NT2/D1 (cell line): ENCODE measurements at regions not wholly inside any gene's neighbourhood (a gene's known extent, or its start where the extent isn't known, plus 50 kb on each side); places are given as distances from the start of the nearest gene placed in this dataset.

Experiments
- DNase-seq: peaks from one replicate; pipeline ENCODE4 v3.0.0-alpha.2; 2011; ENCODE audit warnings: low read depth, low spot score
- H3K27me3 ChIP-seq: 2 replicates; pipeline ENCODE4 v1.6.0; 2011; ENCODE audit warnings: mild to moderate bottlenecking; ENCODE audit not compliant: insufficient read length, insufficient read depth
- H3K36me3 ChIP-seq: 2 replicates; pipeline ENCODE4 v1.6.1; 2011; ENCODE audit warnings: mild to moderate bottlenecking, low read length, mixed read lengths; ENCODE audit not compliant: insufficient read depth, insufficient read length
- H3K4me1 ChIP-seq: 2 replicates; pipeline ENCODE4 v1.5.1; 2011; ENCODE audit not compliant: insufficient read depth, insufficient read length
- H3K4me3 ChIP-seq: 2 replicates; pipeline ENCODE4 v1.5.1; 2011; ENCODE audit warnings: low read depth; ENCODE audit not compliant: insufficient read length
- H3K9ac ChIP-seq: 2 replicates; pipeline ENCODE4 v1.6.0; 2011; ENCODE audit warnings: low read depth; ENCODE audit not compliant: insufficient read length
- H3K9me3 ChIP-seq: 2 replicates; pipeline ENCODE4 v1.5.1; 2011; ENCODE audit warnings: mild to moderate bottlenecking, low read length; ENCODE audit not compliant: insufficient read depth
- SUZ12 ChIP-seq: IDR thresholded peaks from 2 replicates; pipeline ENCODE4 v1.6.1; 2011; ENCODE audit not compliant: insufficient read length, insufficient read depth; ENCODE audit errors: extremely low read depth
- YY1 ChIP-seq: IDR thresholded peaks from 2 replicates; pipeline ENCODE4 v1.6.1; 2011; ENCODE audit not compliant: insufficient read length, insufficient read depth
- ZNF274 ChIP-seq: IDR thresholded peaks from 2 replicates; pipeline ENCODE4 v1.6.1; 2011; ENCODE audit warnings: mild to moderate bottlenecking, low read depth, low read length

DNA sequence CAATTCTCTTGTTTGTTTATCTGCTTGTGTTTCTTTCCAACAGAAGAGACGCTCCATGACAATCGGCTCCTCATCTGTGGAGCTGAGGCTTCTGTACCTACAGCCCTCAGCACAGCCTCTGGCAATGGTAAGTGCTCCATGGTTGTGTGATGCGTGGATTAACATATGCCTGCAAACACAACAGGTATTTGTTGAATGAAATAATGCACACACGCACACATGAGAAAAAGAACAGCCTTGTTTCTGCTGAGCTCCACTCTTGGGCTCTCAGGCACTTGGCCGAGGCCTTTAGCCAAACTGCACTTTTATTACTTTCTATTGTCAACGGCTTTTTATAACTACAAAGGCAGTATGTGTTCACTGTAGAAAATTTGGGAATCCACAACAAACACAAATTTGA lies 120.4 kb upstream of the TMCC3 start:
- Histone ChIP-seq H3K27me3 (no peaks in the 10 kb centered on the region), H3K9me3 (peaks cover 5% of the 10 kb centered on the region; the same call in 1 of the 2 replicates), H3K9ac (no peak overlapping the region), H3K4me1 (peaks cover 3% of the 10 kb centered on the region), H3K36me3 (no peaks in the 10 kb centered on the region), H3K4me3 (no peak overlapping the region)
- DNase-seq: no peak
- TF ChIP-seq SUZ12 (no peak), ZNF274 (no peak), YY1 (no peak)

DNA sequence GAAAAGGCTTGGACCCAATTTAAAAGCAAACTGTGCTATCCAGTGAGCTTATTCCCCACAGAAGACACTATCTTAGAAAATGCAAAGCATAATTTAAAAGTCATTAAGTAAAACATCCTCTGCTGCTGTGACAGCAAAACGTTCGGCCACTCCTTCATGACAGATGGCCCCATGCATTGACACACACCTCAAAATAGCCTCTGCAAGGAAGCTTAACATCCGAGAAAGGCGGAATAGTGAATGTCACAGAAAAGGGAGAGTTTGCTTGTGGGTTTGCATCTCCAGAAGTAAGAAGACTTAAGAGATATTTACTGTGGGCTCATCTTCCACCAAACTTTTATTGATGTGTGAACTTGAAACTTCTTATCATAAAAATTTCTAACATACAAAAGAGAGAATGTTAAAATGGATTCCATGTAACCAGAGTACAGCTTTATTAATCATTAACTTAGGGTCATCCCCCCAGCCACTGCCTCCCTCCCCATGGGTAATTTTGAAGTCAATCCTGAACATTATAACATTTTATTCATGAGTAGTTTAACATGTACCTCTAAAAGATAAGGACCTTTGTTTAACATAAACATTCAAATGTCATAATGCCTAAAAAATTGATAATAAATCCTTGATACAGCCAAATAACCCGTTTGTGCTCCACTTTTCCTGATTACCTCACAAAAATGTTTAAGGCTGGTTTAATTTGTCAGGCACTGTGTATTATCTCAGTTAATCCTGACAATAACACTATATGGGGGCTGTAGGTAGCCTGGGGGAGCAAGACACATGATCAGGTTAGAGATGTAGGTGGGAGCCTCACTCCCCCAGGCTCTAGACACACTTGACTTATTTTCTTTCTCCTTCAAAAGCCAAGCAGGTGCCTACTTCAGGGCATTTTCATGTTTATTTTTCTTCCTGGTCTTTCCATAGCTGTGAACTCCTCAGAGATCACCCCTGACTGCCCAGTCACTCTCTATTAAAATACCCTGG lies 119.7 kb upstream of the TMCC3 start:
- Histone ChIP-seq H3K4me3 (no peak overlapping the region), H3K9me3 (peaks cover 5% of the 10 kb centered on the region; the same call in 1 of the 2 replicates), H3K36me3 (no peaks in the 10 kb centered on the region), H3K9ac (no peak overlapping the region), H3K27me3 (no peaks in the 10 kb centered on the region), H3K4me1 (peaks cover 3% of the 10 kb centered on the region)
- DNase-seq: no peak
- TF ChIP-seq ZNF274 (no peak), YY1 (no peak), SUZ12 (no peak)

DNA sequence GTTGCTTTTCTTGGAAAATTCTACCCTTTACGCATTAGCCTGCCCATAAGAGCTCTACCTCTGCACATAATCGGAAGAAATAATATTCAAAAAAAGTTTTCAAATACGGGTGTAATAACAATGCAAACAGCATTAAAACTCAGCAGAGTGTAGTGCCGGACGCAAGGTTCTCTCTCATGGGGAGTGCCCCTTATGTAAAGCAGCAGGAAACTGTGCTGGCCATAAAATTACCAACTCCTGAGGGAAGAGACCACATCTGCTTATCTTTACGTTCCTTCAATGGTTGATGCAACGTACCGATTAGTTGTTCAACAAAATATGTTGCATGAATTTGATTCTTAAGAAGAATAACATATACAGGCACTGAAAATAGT lies 118.7 kb upstream of the TMCC3 start:
- H3K4me1 ChIP-seq: peaks cover 3% of the 10 kb centered on the region
- no peaks in the 10 kb centered on the region for H3K27me3 ChIP-seq
- no peak overlapping the region for H3K9ac ChIP-seq
- DNase-seq: no peak
- no peaks in the 10 kb centered on the region for H3K36me3 ChIP-seq
- H3K4me3 ChIP-seq: no peak overlapping the region
- no peak for TF ChIP-seq YY1
- no peak for TF ChIP-seq SUZ12
- TF ChIP-seq ZNF274: no peak
- H3K9me3 ChIP-seq: peaks cover 3% of the 10 kb centered on the region; the same call in 1 of the 2 replicates

DNA sequence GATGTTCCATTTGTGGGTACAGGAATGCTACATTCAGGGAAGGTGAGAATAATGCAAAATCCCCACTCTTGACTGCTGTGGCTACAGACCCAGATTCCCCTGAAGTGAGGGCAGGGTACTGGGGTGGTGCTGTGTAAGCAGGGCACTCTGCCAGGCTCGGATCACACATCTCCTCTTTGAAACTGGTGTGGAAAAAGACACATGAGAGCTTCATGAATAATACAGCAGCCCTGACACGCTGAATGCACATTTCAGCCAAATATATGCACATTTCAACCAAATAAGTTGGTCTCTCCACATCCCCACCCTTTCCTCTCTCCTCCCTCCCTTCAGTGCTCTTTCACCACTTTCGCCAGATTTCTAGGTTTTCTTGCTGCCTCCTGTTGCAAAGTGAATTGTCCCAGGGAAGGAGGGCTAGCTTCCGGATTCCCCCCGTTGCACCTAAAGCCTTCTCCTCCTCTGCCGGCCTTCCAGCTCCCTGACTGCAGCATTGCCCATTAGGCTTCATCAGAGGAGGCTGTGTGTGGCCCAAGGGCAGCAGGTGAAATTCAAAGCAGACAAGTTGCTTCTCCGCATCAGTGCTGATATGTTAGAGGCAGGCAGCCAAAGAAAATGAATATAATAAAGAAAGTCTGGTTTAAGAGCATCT lies 118.2 kb upstream of the TMCC3 start:
- TF ChIP-seq ZNF274: no peak
- Histone ChIP-seq H3K4me1 (peaks cover 3% of the 10 kb centered on the region), H3K9ac (no peak overlapping the region), H3K27me3 (no peaks in the 10 kb centered on the region), H3K4me3 (no peak overlapping the region), H3K9me3 (no peaks in the 10 kb centered on the region), H3K36me3 (no peaks in the 10 kb centered on the region)
- no peak for DNase-seq

DNA sequence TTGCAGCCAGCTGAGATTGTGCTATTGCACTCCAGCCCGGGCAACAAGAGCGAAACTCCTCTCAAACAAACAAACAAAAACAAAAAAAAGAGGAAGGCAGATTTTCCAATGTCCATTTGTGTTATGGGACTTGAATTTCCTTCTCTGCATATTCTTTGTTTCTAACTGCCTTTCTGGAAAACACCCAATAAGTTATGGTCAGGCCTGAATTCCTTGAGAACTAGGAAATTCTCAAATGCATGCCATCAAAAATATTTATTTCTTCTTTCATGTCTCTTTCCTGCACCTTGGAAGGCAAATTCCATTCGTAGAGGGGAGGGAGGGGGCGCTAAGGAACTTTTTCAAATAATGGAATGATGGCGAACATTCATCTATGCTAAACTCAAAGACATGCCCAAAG lies 117.6 kb upstream of the TMCC3 start:
- TF ChIP-seq SUZ12 (no peak), YY1 (no peak), ZNF274 (no peak)
- Histone ChIP-seq H3K4me1 (peaks cover 3% of the 10 kb centered on the region), H3K36me3 (no peaks in the 10 kb centered on the region)

DNA sequence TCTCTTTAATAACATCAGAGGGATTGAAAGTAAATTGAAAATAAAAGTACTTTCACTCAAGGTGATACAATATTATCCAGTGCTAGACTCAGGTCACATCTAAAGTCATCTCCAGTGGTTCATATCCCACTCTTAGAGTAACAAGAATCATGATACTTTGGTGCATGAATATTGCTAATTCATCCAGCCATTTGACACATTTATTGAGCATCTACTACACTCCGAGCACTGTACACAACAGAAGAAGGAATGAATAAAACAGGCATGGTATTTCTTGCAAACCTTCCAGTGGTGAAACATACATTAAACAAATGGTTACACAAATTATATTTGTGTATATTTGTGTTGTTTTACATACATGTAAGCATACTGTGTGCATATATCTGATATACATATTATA lies 116.0 kb upstream of the TMCC3 start:
- Histone ChIP-seq H3K9me3 (no peaks in the 10 kb centered on the region), H3K4me1 (peaks cover 3% of the 10 kb centered on the region), H3K27me3 (no peaks in the 10 kb centered on the region), H3K36me3 (no peaks in the 10 kb centered on the region), H3K9ac (no peak overlapping the region), H3K4me3 (no peak overlapping the region)
- no peak for TF ChIP-seq ZNF274
- TF ChIP-seq YY1: no peak
- no peak for TF ChIP-seq SUZ12
- DNase-seq: no peak

More for the DNA sequence above, 117.6 kb upstream of the TMCC3 start:
- H3K4me3 ChIP-seq: no peak overlapping the region
- H3K9me3 ChIP-seq: no peaks in the 10 kb centered on the region
- no peak for DNase-seq
- no peaks in the 10 kb centered on the region for H3K27me3 ChIP-seq
- H3K9ac ChIP-seq: no peak overlapping the region

DNA sequence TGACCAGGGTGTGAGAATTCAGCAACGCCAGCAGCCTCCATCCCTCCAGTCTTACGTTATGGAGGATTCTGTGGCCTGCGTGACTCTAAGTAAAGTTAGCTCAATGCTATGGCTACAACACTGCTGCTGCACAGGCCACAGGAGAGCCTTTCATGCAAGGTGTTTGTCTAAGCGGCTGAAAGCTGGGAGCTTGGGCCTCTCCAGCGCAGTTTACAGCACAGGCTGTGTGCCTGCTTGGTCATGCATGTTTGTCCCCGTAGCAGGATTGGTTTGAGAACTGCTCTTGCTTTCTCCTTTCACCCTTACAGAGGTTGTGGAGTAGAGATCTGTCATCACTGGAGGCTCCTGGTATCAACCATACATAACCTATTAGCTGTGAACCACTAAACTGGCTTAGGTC lies 113.1 kb upstream of the TMCC3 start:
- peaks cover 1% of the 10 kb centered on the region for H3K4me1 ChIP-seq
- H3K27me3 ChIP-seq: no peaks in the 10 kb centered on the region
- no peak overlapping the region for H3K9ac ChIP-seq
- TF ChIP-seq SUZ12 (no peak), ZNF274 (no peak), YY1 (no peak)
- H3K36me3 ChIP-seq: no peaks in the 10 kb centered on the region
- no peak for DNase-seq
- H3K4me3 ChIP-seq: no peak overlapping the region
- no peaks in the 10 kb centered on the region for H3K9me3 ChIP-seq
